Thyroid gland (tissue), 4 donors: ENCODE measurements at regions not wholly inside any gene's neighbourhood (a gene's known extent, or its start where the extent isn't known, plus 50 kb on each side); places are given as distances from the start of the nearest gene placed in this dataset.

Source experiments
- DNase-seq, 2 donors: peaks; one replicate each; pipeline ENCODE4 v3.0.0-alpha.2; 2019
- H3K27ac ChIP-seq, 3 donors: fragments of 200-600 bp; sonication (generic); 1 replicate in 2 of 3; 2 replicates in 1 of 3; pipeline ENCODE4 v1.5.1; 2016 to 2019; ENCODE audit warnings: mild to moderate bottlenecking in 1 of 3, moderate library complexity in 1 of 3
- H3K27me3 ChIP-seq: fragments of 200-600 bp; sonication (generic); one replicate; pipeline ENCODE4 v1.5.1; 2019
- H3K36me3 ChIP-seq, 2 donors: fragments of 200-600 bp; sonication (generic); one replicate each; pipeline ENCODE4 v1.5.1; 2016 to 2019
- H3K4me1 ChIP-seq, 2 donors: fragments of 200-600 bp; sonication (generic); one replicate each; pipeline ENCODE4 v1.5.1; 2017 to 2019
- H3K4me3 ChIP-seq, 3 donors: fragments of 200-600 bp; sonication (generic); replicated peaks in 1 of 3; 1 replicate in 2 of 3; 2 replicates in 1 of 3; pipeline ENCODE4 v1.5.1; 2016; ENCODE audit warnings: mild to moderate bottlenecking in 1 of 3
- H3K9me3 ChIP-seq: fragments of 200-600 bp; sonication (generic); one replicate; pipeline ENCODE4 v1.5.1; 2017
- CTCF ChIP-seq, 6 experiments: fragments of 200-600 bp in 3 of 6; fragments of 450-650 bp in 3 of 6; sonication (generic) in 3 of 6; IDR thresholded peaks; one replicate each; pipeline ENCODE4 v1.5.1; 2016 to 2019; ENCODE audit warnings: antibody characterized with exemption in 6 of 6, mild to moderate bottlenecking in 2 of 6, inconsistent platforms in 1 of 6, moderate library complexity in 1 of 6
- POLR2A ChIP-seq, 2 donors: fragments of 450-650 bp; IDR thresholded peaks; one replicate each; pipeline ENCODE4 v1.6.1; 2017; ENCODE audit warnings: antibody characterized with exemption in 2 of 2, mild to moderate bottlenecking in 2 of 2, moderate library complexity in 1 of 2
- WGBS, 2 donors: methylation state at CpG; one replicate each; pipeline ENCODE4 v1.1.5; 2017; 5-methylcytosine and 5-hydroxymethylcytosine counted together
- intact Hi-C: fragments of 100-400 bp; cut with DNase I; formaldehyde crosslinking; loops from one replicate; pipeline ENCODE4 v1.15.1; 2023

GRCh38 chr16:52002026-52002425 lies 544.9 kb downstream of the TOX3 start:
- H3K9me3 ChIP-seq: no peaks in the 10 kb centered on the region
- H3K4me3 ChIP-seq: no peak overlapping the region
- 85 to 87% methylated on average over 6 of the region's 6 CpGs for WGBS, 2 donors
- H3K27me3 ChIP-seq: no peaks in the 10 kb centered on the region
- H3K27ac ChIP-seq: no peak overlapping the region
- no peak for DNase-seq
- H3K4me1 ChIP-seq: no peaks in the 10 kb centered on the region
- H3K36me3 ChIP-seq: no peaks in the 10 kb centered on the region
- TF ChIP-seq POLR2A (IDR thresholded peaks at IDR 0.05) (no peak), CTCF (IDR thresholded peaks at IDR 0.05) (no peak)
- intact Hi-C loops: no loop called here

- WGBS, 2 donors: 35 to 40% methylated on average over 3 of the region's 3 CpGs
- TF ChIP-seq CTCF (IDR thresholded peaks at IDR 0.05) (no peak), POLR2A (IDR thresholded peaks at IDR 0.05) (no peak)
- no peaks in the 10 kb centered on the region for H3K36me3 ChIP-seq
- H3K4me3 ChIP-seq: no peak overlapping the region
- H3K4me1 ChIP-seq: peaks cover 5 to 7% of the 10 kb centered on the region in 2 donors
- DNase-seq: no peak
- H3K9me3 ChIP-seq: no peaks in the 10 kb centered on the region
- H3K27me3 ChIP-seq: no peaks in the 10 kb centered on the region
- H3K27ac ChIP-seq: no peak overlapping the region
- intact Hi-C loops: no loop called here
Observed at GRCh38 chr16:51996516-51996915, 550.4 kb downstream of the TOX3 start.

- peak; percentile 97 for DNase-seq
- Histone ChIP-seq H3K4me3 (no peak overlapping the region), H3K27me3 (no peaks in the 10 kb centered on the region), H3K36me3 (no peaks in the 10 kb centered on the region), H3K9me3 (no peaks in the 10 kb centered on the region), H3K4me1 (peaks cover 5 to 7% of the 10 kb centered on the region in 2 donors), H3K27ac (peak overlapping the region; percentile 66 to 85 (median 74))
- 12 to 18% methylated on average over 8 of the region's 8 CpGs for WGBS, 2 donors
- intact Hi-C loops: no loop called here
- no peak for TF ChIP-seq POLR2A (IDR thresholded peaks at IDR 0.05)
- no peak for TF ChIP-seq CTCF (IDR thresholded peaks at IDR 0.05)
Observed at GRCh38 chr16:51994597-51994996, 552.3 kb downstream of the TOX3 start.

GRCh38 chr16:51989637-51990230 lies 557.2 kb downstream of the TOX3 start:
- Histone ChIP-seq H3K4me3 (no peak overlapping the region), H3K27ac (no peak overlapping the region), H3K36me3 (no peaks in the 10 kb centered on the region), H3K9me3 (no peaks in the 10 kb centered on the region), H3K4me1 (peaks cover 0 to 7% of the 10 kb centered on the region in 2 donors), H3K27me3 (no peaks in the 10 kb centered on the region)
- no peak for DNase-seq
- TF ChIP-seq CTCF (IDR thresholded peaks at IDR 0.05) (no peak), POLR2A (IDR thresholded peaks at IDR 0.05) (no peak)
- WGBS, 2 donors: 58 to 60% methylated on average over 6 of the region's 6 CpGs
- intact Hi-C loops: loop anchor here (10.0 kb wide), 1 partner anchor 1005 kb away; no protein-coding TSS in a partner anchor

GRCh38 chr16:51988977-51989376 lies 558.0 kb downstream of the TOX3 start:
- no peaks in the 10 kb centered on the region for H3K27me3 ChIP-seq
- no peak for TF ChIP-seq POLR2A (IDR thresholded peaks at IDR 0.05)
- no peak for TF ChIP-seq CTCF (IDR thresholded peaks at IDR 0.05)
- intact Hi-C loops: loop anchor here (10.0 kb wide), 1 partner anchor 1004 kb away; no protein-coding TSS in a partner anchor

More at GRCh38 chr16:51988977-51989376, 558.0 kb downstream of the TOX3 start:
- H3K36me3 ChIP-seq: no peaks in the 10 kb centered on the region
- H3K4me1 ChIP-seq: peaks cover 0 to 1% of the 10 kb centered on the region in 2 donors
- no peaks in the 10 kb centered on the region for H3K9me3 ChIP-seq
- no peak for DNase-seq
- no peak overlapping the region for H3K4me3 ChIP-seq
- H3K27ac ChIP-seq: no peak overlapping the region
